HG03045 (cell line): ENCODE measurements at regions not wholly inside any gene's neighbourhood (a gene's known extent, or its start where the extent isn't known, plus 50 kb on each side); places are given as distances from the start of the nearest gene placed in this dataset.

Source experiments
- ATAC-seq: cut with Tn5 transposase; IDR thresholded peaks from one replicate; pipeline ENCODE4 v1.9.1; 2021; ENCODE audit warnings: mild to moderate bottlenecking, moderate library complexity; ENCODE audit not compliant: unreplicated experiment

DNA sequence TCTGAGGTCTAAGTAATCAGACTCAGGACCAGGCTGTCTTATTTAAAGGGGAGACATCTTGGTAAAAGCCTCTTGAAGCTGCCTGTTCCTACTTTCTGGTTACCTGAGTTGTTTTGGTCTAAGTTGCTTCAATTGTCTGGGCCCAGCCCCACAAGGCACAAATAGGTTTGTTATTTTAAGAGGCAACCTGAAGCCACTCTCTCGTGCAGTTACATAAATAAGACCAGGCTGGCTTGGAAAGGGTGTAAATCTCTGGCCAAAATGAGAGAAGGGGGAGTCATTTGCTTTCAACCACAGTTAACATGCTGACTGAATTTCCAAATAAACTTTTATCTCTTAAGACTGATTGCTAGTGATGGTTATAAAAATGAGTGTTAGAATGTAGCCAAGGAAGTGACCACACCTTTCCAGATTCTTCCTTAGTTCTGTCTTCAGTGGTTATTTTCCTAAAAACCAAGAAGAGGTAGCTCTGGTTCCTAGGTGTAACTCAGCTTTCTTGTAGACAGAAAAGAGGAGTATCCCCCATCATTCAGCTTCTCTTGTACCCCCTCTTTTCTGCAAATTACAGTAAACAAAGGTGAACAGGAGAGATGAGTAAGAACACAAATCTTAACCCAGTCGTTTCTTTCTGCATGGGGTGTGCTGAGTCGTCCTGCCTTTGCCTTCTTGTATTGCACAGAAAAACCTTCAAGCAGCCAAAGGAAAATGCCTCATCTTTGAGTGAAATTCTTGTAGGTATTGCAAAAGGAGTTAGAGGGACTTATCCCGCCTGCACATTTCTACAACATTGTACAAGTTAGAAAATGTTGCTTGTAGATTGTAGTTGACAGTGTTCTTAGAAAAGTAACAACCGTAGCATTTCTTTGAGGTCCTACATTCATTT lies 161.5 kb upstream of the NT5C1B start:
- ATAC-seq = no peak

DNA sequence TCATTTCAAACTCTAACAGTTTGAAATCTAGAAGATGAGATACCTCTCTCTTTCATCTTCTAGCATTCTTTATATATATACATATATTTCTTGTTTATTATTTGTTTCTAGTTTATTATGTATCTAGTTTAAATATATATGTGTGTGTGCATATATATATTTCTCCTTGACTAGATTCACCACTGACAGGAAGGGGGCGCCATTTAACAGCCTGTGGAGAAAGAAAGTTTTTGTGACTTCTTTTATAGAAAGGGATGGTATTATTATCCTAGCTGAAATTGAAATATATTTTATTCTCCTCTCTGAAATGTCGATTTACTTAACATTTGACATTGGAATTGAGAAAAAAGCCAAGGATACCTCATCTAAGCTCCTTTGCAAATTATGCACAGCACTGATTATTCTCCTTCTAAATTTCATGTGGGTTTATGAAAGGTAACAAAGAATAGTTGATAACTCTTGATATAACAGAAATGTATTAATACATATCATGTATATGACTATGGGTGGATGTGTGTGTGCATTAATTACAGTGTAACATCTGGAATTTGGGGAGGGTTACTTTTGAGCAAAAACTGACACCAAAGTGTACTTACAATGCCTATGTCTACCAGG lies 160.7 kb upstream of the NT5C1B start:
- ATAC-seq = no peak

DNA sequence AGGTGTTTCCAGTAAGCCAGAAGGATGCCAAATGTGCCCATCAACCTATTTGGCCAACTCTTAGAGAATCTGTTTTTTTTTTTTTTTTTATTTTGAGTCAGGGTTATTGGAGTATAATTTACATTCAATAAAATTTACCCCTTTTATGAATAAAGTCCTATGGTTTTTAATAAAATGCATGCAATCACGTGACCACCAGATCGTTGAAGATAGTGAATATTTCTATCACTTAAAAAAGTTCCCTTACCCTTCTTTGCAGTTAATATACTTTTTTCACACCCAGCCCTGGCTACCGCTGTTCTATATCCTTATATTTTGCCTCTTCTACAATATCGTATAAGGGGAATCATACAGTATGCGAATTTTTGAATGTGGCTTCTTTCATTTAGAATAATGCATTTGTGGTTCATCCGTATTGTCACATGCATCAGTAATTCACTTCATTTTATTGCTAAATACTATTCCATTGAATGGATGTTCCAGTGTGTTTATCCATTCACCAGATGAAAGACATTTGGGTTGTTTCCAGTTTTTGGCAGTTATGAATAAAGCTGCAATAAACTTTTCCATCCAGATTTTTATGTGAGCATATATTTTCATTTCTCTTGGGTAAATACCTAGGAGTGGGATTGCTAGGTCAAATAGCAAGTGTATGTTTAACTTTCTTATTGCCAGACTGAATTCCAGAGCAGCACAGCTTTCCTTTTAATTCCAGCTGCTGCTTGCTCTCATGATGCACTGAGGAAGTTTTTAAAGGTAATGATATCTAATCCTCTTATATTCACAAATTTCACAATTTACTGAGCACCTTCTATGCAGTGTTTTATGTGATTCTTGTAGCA lies 156.3 kb upstream of the NT5C1B start:
- no peak for ATAC-seq

DNA sequence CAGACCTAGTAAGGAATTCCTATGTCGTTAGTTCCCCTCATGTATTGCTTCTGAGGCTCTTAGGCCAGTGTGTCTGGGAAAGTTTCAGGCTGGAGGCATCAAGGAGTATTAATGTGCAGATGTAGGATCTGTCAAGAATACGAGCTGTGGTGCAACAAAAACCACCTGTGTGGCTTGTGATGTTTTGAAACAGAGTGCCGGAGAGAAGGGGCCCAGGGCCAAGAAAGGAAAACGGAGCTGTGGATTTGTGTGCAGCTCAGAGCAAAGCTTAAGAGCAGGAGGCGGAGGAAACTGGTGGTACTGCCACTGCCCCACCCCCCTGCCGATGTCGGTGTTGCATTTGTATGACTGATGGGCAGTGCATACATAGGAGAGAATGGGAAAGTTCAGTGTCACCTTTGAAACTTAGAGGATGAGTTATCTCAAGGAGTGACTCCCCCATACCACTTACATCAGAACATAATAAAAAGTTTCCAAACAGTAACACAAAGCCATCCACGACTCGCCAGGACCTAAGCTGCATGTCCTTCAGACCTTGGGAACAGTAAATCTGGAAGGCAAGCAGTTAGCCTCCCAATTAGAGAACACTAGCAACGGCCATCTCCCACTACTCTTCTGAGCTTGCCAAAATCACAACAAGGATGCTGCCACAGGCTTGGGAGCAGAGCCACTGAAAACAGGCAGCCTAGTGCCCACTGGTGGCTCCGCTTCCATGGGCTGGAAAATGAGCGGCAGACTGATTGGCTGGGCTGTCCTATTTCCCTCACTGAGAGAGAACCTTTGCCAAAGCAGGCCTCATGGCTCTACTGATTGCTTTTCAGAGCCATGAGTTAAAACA lies 152.7 kb upstream of the NT5C1B start:
- ATAC-seq = no peak

DNA sequence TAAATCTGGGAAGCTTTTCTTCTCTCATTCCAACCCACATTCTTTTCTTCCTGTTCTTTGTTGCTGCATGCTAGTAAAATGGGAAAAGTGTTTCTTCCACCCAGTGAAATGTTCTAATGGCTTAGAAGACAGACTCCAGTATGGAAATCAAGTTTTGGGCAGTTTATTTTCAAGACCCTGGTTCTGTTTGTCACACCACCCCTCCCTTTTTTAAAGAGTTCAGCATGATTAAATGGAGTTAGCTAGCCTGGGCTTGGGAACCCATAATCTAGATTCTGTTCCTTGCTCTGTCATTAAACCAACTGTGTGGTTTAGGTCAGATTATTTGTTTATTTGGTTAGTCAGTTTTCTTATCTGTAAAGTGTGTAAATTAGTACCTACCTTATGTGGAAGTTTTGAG lies 151.8 kb upstream of the NT5C1B start:
- no peak for ATAC-seq

DNA sequence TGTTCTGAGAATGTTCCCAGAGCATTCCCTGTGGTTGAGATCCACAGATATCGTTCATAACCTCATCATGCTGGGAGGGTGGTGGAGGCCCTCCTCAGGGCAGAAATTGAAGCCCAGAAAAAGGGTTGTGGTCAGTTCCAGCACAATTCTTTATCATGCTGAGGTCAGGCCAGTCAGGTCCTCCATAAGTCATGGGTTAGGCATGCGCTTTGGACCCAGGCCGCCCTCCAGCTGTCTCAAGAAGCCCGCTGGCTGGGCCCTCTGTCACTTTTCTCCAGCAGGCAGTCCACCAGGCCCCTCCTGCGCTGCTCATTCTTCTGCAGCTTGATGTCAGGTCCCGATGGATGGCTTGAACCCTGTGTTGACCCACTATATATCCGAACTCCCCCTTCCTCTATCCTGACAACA lies 151.1 kb upstream of the NT5C1B start:
- no peak for ATAC-seq

DNA sequence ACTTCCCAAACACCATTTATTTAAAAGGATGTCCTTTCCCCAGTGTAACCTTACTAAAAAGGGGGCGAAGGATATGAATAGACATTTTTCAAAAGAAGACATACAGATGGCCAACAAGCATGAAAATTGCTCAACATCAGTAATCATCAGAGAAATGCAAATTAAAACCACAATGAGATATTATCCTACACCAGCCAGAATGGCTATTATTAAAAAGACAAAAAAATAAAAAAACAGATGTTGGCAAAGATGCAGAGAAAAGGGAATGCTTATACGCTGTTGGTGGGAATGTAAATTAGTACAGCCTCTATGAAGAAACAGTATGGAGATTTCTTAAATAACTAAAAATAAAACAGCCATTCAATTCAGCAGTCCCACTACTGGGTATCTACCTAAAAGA lies 142.3 kb upstream of the NT5C1B start:
- ATAC-seq = no peak

DNA sequence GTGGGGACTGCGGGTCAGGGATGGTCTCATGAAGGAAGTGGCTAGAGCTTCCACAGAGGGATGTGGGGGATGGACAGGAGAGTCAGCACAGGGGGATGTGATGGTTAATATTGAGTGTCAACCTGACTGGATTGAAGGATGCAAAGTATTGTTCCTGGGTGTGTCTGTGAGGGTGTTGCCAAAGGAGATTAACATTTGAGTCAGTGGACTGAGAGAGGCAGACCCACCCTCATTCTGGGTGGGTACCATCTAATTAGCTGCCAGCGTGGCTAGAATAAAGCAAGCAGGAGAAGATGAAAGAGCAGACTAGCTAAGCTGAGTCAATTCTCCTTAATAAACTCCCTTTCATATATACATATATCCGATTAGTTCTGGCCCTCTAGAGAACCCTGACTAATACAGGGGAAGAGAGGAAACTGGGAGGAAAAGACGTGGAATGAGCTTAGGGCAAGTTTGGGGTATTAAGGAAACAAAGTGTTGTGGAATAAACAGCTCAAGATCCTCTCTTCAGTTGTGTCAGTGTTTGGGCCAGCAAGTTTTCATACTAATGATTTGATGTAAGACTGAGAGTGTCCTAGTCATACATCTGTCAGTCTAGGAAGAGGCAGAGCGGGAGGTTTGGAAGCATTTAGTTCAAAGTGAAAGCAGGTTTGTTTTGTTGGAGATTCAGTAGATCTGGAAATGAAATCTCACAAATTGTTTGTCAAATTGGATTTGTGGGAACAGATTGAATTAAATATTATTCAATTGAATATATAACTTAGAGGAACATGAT lies 135.2 kb upstream of the NT5C1B start:
- no peak for ATAC-seq

DNA sequence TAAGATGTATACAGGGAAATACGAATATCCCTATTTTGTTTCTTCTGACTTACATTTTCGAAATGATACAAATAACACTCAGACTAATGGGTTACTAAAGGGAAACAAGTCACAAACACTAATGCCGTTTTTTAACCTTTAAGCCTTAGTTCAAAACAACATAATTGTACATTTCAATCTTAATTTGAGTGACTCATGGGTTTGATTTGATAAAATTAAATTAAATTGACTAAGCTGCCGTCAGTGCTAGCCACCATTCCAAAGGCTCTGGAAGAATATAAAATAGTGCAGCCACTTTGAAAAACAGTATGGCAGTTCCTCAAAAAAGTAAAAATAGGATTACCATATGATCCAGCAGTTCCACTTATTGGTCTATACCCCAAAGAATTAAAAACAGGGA lies 133.8 kb upstream of the NT5C1B start:
- ATAC-seq = no peak

DNA sequence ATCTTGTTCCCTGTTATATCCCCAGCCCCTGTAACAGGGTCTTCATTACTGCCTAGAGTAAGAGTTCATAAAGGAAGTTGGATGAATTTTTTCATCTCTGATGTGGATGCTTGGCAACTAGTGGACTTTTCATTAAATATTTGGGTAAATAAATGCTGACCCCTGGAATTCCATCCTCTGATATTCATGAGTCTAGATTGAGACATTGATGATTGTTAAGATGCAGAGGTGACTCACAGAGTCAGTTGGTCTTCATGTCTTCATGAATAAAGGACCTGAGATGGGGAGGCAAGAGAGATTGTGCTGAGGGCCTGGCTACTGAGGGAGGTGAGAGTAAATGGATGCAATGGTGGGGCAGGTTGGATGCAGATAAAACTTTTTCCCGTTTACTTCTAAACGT lies 132.7 kb upstream of the NT5C1B start:
- ATAC-seq = no peak

DNA sequence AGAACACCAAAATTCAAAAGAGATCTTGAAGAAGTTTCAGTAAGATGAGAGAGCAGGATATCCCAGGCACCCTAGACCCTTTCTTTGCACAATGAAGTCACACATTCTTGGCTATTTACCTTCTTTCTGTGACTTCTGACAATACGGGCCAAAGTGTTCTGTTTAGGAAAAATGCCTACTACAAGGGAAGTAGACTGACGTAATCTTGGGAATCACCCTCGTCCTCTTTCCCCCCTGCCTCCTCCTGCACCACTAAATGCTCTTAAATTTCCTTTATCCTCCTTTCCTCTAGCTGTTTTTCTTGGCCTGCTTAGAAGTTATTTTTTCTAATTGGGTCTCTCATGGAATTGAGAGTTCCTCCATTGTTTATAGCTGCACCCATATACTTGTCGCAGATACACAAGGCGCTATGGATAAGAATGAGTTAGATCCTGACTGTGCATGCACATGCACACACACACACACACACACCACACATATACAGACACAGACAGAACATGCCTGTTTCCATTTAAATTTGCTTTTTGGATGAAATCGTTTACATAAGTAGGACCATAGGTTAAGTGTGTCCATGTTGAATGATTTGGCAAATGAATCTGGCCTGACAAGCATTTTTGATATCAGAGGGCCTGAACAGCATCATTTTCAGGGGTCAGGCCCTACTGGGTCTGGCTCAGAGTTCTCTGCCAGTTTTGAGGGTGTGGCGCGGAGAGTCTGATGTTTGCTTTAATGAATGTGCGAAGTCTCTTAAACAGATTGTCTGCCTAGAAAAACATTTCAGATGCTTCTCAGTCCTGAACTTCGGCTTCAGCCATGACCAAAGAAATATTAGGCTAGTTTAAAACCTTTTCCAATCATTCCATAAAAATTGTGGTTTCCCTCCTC lies 131.9 kb upstream of the NT5C1B start:
- no peak for ATAC-seq

DNA sequence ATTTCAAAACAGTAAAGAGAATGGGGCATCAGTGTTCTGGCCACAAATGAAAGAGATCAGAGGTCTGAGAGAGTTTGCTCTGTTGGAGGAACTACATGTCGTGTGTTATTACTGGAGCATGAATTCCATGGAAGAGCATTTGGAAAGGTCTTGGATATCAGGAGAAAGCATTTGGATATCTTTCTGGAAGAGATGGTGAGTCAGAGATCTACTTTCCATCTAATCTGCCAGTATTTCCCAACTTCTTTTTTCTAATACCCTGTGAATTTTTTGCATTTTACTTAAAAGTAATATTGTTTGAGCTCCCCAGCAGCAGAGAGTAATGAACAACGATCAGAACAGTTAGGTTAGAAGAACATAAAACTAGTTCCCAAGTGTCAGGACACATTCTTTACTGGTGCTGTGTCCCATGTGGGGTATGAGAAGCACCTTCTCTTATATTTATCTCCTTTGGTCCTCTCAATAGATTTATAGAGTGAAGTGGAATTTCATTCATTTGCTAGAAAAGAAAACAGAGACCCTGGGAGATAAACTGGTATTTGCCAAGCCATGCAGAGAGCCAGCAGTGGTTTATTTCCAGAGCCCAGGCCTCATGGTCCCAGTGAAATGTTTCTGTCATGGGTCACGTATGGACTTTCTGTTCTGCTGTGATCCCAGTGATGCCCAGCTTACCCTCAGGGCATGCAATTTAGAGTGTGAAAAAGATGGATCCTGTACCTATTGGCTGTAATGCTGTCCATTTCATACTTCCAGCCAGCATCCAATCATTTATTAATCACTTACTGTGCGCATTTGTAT lies 130.8 kb upstream of the NT5C1B start:
- ATAC-seq = no peak

DNA sequence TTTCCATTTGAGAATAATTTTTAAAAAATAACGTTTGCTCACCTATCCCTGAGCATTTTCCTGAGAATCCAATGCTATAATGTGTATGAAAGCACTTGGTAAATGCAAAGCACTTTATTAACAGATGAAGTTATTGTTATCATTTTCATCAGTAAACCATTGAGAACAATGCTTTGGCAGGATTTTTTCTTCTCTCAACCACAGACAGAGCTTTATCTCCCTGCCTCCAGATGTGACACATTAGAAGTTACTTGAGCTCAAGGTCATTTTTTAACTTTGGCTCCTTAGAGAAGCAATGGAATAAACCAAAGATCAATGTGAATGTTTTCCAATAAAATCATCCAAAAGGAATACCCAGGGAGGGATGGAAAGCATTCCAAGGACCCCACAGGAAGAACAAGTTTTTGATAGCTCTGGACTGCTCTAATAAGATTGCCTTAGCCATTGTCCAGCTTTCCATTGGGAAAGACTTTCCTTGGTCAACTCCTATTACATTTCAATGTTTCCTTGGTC lies 118.9 kb upstream of the NT5C1B start:
- ATAC-seq = no peak

DNA sequence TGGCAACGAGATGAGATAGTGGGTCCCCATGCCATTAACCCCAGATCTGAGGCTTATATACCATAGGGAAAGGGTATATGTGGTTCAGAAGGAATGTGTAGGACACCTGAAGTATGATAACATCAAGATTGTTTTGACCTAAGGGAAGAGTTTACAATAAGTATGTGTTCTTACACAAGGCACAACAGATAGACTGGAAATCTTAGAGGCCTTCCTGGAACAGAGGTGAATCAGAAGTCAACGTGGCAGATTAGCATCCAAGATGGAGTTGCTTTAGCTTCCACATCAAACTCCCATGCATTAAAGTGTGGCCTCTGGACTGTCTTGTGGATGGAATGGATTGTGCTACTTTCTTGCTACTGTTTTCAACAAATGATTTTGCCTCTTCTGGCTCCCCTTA lies 116.6 kb upstream of the NT5C1B start:
- no peak for ATAC-seq

DNA sequence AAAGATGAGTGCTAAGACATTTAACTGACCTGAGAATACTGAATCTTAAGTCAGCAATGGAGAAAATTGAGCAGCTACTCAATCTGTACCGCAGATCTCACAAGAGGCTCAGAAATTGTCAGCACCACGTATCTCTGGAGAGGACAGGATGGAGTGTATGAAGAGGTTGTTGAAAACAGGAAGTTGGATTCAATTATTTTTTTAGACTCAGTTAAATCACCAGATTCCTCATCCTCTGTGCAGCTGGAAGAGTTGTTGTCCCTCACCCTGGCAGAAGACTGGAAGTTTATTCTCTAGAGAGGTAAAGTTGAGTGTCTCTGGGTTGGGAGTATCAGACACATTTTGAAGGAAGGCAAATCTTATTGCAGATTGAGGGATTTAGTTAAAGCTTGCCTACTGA lies 114.9 kb upstream of the NT5C1B start:
- ATAC-seq = no peak

DNA sequence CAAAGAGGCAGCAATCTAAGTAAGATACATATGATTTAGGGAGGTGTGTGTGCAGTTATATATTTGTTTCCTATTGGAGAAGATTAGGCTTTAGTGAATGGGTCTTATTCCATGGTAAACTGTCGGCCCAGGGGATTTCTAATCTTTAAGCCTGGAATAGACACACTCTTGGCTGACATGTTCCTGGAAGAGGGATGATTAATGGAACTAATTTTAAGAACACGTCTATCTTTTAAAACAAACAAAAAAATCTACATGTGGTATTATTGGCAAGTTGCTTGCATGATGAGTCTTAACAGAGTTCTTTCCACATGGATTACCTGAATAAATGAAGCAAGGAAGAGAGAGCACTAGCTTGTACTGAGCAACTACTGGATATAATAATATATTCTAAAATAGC lies 114.2 kb upstream of the NT5C1B start:
- ATAC-seq = no peak

DNA sequence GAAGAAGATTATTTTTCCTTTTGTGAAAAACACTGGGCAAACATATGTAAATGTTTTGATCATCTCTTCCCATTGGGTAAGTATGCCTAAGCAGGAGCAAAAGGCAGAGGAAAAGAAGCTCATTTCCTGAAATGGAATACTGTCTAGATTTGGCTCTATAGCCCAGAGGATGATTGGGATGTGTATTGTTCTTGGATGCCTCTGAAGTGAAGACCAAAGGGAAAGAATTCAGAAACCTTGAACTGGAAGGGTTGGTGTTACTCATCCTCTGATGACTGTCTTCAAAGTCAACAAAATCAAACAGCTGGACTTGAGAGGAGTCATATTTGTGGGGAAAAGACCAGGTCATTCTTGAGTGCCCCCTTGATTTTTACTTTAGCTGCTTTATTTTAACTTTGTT lies 112.6 kb upstream of the NT5C1B start:
- no peak for ATAC-seq

DNA sequence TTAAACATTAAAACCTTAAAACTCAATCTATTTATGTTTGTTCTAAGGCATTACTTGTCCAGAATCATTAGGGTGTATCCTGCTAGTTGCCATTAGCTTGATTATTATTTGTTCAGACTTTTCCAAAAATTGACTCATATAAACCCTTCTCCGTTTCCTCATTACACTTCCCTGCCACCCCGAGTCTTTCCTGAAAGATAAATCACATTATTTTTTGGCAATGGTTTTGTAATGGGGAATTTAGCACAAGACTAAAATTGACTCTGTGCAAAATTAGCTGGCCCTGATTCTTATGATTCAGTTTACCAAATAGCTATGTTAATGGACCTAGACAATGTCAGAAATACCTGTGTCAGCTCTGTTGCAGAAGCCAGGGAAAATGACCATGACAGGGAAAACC lies 112.2 kb upstream of the NT5C1B start:
- ATAC-seq = no peak
